Loucy (cell line): ENCODE measurements at regions not wholly inside any gene's neighbourhood (a gene's known extent, or its start where the extent isn't known, plus 50 kb on each side); places are given as distances from the start of the nearest gene placed in this dataset.
A peak's percentile ranks its signal among the peaks of the same experiment; 100 is the strongest.

Experiments used
- H2AFZ ChIP-seq: fragments of 200-600 bp; sonication (generic); 2 replicates; pipeline ENCODE4 v1.6.0; 2016; ENCODE audit warnings: antibody characterized with exemption, mild to moderate bottlenecking, low read length, moderate library complexity
- H3F3A ChIP-seq: fragments of 200-600 bp; 2 replicates; pipeline ENCODE4 v1.6.0; 2016; ENCODE audit warnings: antibody characterized with exemption, low read depth, mild to moderate bottlenecking
- H3K27me3 ChIP-seq: fragments of 200-600 bp; sonication (generic); 2 replicates; pipeline ENCODE4 v1.6.1; 2014; ENCODE audit warnings: low read length, mild to moderate bottlenecking; ENCODE audit not compliant: insufficient read depth, poor library complexity, severe bottlenecking
- H3K36me3 ChIP-seq: fragments of 200-600 bp; sonication (generic); 2 replicates; pipeline ENCODE4 v1.6.1; 2016; ENCODE audit warnings: low read length; ENCODE audit not compliant: insufficient read depth
- H3K4me1 ChIP-seq: fragments of 200-600 bp; sonication (generic); 2 replicates; pipeline ENCODE4 v1.5.1; 2014; ENCODE audit warnings: low read length, mild to moderate bottlenecking; ENCODE audit not compliant: insufficient read depth, poor library complexity, severe bottlenecking
- H3K4me2 ChIP-seq: fragments of 200-600 bp; sonication (generic); 2 replicates; pipeline ENCODE4 v1.6.0; 2014; ENCODE audit warnings: antibody characterized with exemption, low read length, low read depth, mild to moderate bottlenecking; ENCODE audit not compliant: poor library complexity, severe bottlenecking
- H3K4me3 ChIP-seq: fragments of 200-600 bp; sonication (generic); 2 replicates; pipeline ENCODE4 v1.5.1; 2014; ENCODE audit warnings: low read length, mild to moderate bottlenecking, mixed read lengths; ENCODE audit not compliant: poor library complexity, severe bottlenecking
- H3K79me2 ChIP-seq: fragments of 200-600 bp; sonication (generic); 2 replicates; pipeline ENCODE4 v1.6.1; 2014; ENCODE audit warnings: low read length; ENCODE audit not compliant: insufficient read depth
- H3K9ac ChIP-seq: fragments of 200-600 bp; sonication (generic); 2 replicates; pipeline ENCODE4 v1.6.0; 2014; ENCODE audit warnings: mild to moderate bottlenecking, low read depth, low read length, moderate library complexity; ENCODE audit not compliant: poor library complexity, severe bottlenecking
- H3K9me2 ChIP-seq: fragments of 200-600 bp; sonication (generic); replicated peaks from 2 replicates; pipeline ENCODE4 v1.6.1; 2016; ENCODE audit warnings: low read depth, low read length, mixed read lengths
- H3K9me3 ChIP-seq: fragments of 200-600 bp; sonication (generic); 2 replicates; pipeline ENCODE4 v1.6.1; 2014; ENCODE audit warnings: mild to moderate bottlenecking, antibody characterized with exemption, low read length, low read depth; ENCODE audit not compliant: insufficient read depth
- H4K20me1 ChIP-seq: fragments of 200-600 bp; sonication (generic); 2 replicates; pipeline ENCODE4 v1.6.0; 2014; ENCODE audit warnings: antibody characterized with exemption, low read length, mild to moderate bottlenecking; ENCODE audit not compliant: insufficient read depth, poor library complexity, severe bottlenecking
- CTCF ChIP-seq: fragments of 200-600 bp; sonication (generic); conservative IDR thresholded peaks from 2 replicates; pipeline ENCODE4 v1.5.1; 2014; ENCODE audit warnings: mild to moderate bottlenecking, antibody characterized with exemption, low read length
- EZH2phosphoT487 ChIP-seq: fragments of 200-600 bp; IDR thresholded peaks from 2 replicates; pipeline ENCODE4 v1.6.1; 2018; ENCODE audit warnings: antibody characterized with exemption, mild to moderate bottlenecking, moderate library complexity, borderline replicate concordance

GRCh38 chr5:6291961-6292360 lies 86.4 kb downstream of the MED10 start:
- TF ChIP-seq EZH2phosphoT487 (no peak), CTCF (peak; percentile 60)
- no peak overlapping the region for H2AFZ ChIP-seq
- no peaks in the 10 kb centered on the region for H3K9me2 ChIP-seq
- no peak overlapping the region for H3K4me3 ChIP-seq
- no peak overlapping the region for H3K4me2 ChIP-seq
- no peak overlapping the region for H3K9ac ChIP-seq
- no peaks in the 10 kb centered on the region for H3K9me3 ChIP-seq
- no peaks in the 10 kb centered on the region for H3K4me1 ChIP-seq
- no peaks in the 10 kb centered on the region for H3K79me2 ChIP-seq
- no peaks in the 10 kb centered on the region for H4K20me1 ChIP-seq
- H3K27me3 ChIP-seq: no peaks in the 10 kb centered on the region
- no peaks in the 10 kb centered on the region for H3K36me3 ChIP-seq
- no peaks in the 10 kb centered on the region for H3F3A ChIP-seq

- Histone ChIP-seq H3K4me3 (no peak overlapping the region), H3K4me2 (no peak overlapping the region), H3K36me3 (no peaks in the 10 kb centered on the region), H3K9ac (no peak overlapping the region), H4K20me1 (no peaks in the 10 kb centered on the region), H3K9me2 (no peaks in the 10 kb centered on the region), H2AFZ (no peak overlapping the region), H3K9me3 (no peaks in the 10 kb centered on the region), H3K27me3 (no peaks in the 10 kb centered on the region), H3K79me2 (no peaks in the 10 kb centered on the region), H3K4me1 (no peaks in the 10 kb centered on the region), H3F3A (no peaks in the 10 kb centered on the region)
- TF ChIP-seq EZH2phosphoT487 (no peak), CTCF (no peak)
These were observed 89.1 kb downstream of the MED10 start for GRCh38 chr5:6289239-6289638.

- Histone ChIP-seq H3K9me2 (no peaks in the 10 kb centered on the region), H4K20me1 (no peaks in the 10 kb centered on the region), H3K9me3 (no peaks in the 10 kb centered on the region), H3K9ac (no peak overlapping the region), H3K79me2 (no peaks in the 10 kb centered on the region), H2AFZ (no peak overlapping the region), H3K36me3 (no peaks in the 10 kb centered on the region), H3F3A (no peaks in the 10 kb centered on the region), H3K4me2 (no peak overlapping the region), H3K4me3 (no peak overlapping the region), H3K27me3 (no peaks in the 10 kb centered on the region), H3K4me1 (no peaks in the 10 kb centered on the region)
- TF ChIP-seq EZH2phosphoT487: no peak
- TF ChIP-seq CTCF: no peak
These were observed 91.2 kb downstream of the MED10 start for GRCh38 chr5:6287176-6287575.
